Midbrain (tissue), 1 donor: ENCODE measurements at regions not wholly inside any gene's neighbourhood (a gene's known extent, or its start where the extent isn't known, plus 50 kb on each side); places are given as distances from the start of the nearest gene placed in this dataset.

ENCODE experiments used
- DNase-seq: peaks from one replicate; lab custom pipeline; 2025; lab: John Stamatoyannopoulos, UW

GRCh38 chr6:150712505-150713252, 113.0 kb downstream of the PLEKHG1 start:
- DNase-seq = peak; percentile 31

DNA sequence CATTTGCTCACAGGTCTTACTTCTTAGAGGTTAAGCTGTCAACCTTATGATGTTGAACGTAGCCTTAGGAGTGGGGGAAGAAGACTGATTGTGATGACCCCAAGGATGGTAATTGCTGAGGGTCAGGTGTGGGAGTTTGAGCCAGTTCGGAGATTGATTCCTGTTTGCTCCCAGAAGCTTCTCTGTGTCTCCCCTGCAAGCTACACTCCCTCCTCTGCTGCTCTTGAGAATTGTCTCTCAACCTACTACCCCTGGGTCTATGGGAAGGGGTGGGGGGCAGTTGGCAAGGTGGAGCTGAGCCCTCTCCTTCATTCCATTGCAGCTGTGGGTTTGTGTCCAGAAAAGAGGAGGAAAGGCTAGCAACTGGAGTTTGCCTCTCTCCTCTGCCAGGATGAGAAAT, 113.8 kb downstream of the PLEKHG1 start:
- DNase-seq = no peak

- DNase-seq = no peak
Measured at GRCh38 chr6:150713931-150714330, 114.2 kb downstream of the PLEKHG1 start.

- no peak for DNase-seq
Measured at GRCh38 chr6:150715133-150715532, 115.4 kb downstream of the PLEKHG1 start.

DNA sequence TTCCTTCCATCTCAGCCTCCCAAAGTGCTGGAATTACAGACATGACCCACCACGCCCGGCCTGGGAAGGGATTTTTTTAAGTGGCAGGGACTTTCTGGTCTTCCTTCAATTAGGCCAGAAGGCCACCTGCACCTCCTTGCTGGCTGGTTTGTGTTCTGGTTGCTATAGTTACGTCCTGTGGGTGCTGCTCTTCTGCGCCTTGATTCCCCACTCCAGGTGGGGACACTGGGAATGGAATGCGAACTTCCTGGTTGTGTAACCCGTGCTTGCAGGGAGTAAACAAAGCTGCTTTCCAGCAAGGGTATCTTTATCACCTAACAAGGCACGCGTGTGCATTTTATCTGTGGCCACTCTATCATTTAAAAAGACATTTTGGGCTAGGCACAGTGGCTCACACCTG, 117.7 kb downstream of the PLEKHG1 start:
- DNase-seq = no peak

GRCh38 chr6:150719099-150719766, 119.5 kb downstream of the PLEKHG1 start:
- DNase-seq = no peak

DNA sequence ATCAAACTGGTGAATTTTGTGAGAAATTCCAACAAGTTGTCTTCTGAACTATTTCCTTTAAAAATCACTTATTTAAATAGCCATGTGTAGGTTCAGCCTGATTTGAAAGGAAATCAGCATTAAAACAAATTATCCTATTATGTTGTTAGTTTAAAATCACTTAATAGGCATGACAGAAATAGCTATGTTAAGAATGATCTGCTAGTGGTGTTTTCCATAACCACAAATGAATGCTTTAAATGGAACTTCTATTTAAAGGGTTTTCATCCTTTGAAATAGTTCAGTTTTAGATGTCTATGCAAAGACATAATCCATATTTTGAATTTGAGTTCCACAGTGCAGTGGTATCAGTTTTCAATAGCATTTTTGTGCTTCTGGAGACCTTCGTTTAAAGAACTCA, 120.1 kb downstream of the PLEKHG1 start:
- DNase-seq = no peak

DNA sequence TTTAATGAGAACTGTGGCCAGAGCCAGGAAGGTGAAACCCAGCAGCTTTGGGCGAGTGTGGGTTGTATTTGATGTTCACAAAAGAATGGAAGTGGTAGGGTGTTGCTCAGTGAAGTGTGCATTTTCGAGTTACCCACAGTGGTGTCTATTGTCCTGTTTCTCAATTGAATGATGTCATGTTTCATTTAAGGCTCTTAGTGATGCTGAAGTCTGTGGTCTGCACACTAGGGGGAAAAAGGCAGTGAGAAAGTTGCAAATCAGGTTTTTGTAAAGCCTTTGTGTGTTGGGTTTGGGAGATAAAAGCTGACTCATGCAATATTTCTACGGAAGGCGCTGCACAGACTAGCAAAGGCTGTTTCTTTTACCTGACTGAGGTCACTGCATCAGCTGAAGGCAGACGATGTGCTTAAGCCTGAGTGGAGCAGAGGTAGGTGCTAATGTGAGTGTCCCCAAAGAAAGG, 121.1 kb downstream of the PLEKHG1 start:
- DNase-seq = peak; percentile 57

DNA sequence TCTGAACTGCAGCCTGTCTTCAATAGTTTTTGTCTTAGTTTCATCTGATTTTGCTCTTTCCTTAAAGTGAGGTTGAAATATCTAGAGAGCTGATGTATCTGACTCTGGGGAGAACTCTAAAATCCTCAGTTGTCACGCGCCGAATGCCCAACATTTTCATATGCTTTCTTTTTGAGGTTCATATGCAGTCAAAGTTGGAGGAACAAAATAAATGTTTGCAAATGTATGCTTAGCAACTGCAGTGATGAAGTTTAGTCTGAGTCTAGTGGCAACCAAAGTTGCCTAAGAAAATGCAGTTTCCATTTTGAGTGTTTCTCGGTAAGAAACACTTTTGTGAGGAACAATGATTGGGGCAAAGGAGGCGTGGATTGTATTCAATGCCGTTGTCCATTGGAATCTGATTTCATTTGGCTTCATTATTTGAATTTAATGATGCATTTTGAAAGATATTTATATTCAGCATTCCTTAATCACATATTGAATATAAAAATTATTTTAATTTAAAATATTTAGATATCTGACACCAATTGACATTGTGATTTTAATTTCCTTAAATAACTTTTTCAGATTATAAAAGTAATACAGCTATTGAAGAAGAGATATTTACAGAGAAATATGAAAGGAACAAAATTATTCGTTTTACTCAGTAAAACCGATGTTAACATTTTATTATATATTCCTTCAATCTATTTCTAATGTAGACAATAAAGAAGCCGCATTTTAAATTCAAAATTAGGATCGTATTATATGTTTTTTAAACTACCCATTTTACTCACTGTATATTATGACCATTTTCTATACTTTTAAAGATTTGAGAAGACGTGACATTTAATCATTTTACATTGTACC, 122.0 kb downstream of the PLEKHG1 start:
- peak; percentile 44 for DNase-seq

- no peak for DNase-seq
Measured at GRCh38 chr6:150722614-150723344, 123.1 kb downstream of the PLEKHG1 start.

GRCh38 chr6:150723345-150723658, 123.6 kb downstream of the PLEKHG1 start:
- no peak for DNase-seq

DNA sequence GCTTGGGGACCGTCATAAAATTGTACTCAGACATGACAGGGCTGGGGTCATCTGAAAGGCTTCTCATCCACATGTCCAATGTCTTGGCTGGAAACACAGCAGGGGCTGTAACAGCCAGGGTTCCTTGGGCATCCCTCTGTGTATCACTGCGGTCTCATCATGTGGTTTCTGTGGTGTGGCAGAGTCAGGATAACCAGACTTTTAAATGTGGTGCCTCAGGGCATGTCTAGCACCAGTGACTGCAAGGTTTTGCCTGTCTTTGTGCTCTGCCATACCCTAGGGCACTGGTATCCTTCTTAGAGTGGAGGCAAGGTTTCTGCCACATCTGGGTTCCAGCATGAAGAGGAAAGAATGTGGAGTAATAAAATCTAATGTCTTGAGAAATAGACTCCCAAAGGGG, 124.2 kb downstream of the PLEKHG1 start:
- no peak for DNase-seq

- no peak for DNase-seq
Measured at GRCh38 chr6:150725795-150726194, 126.1 kb downstream of the PLEKHG1 start.

GRCh38 chr6:150729188-150729748, 129.6 kb downstream of the PLEKHG1 start:
- no peak for DNase-seq

- DNase-seq = no peak
Measured at GRCh38 chr6:150730801-150731457, 131.2 kb downstream of the PLEKHG1 start.

GRCh38 chr6:150732765-150733539, 132.6 kb upstream of the MTHFD1L start:
- DNase-seq = no peak

- DNase-seq = no peak
Measured at GRCh38 chr6:150733726-150734125, 131.8 kb upstream of the MTHFD1L start.

DNA sequence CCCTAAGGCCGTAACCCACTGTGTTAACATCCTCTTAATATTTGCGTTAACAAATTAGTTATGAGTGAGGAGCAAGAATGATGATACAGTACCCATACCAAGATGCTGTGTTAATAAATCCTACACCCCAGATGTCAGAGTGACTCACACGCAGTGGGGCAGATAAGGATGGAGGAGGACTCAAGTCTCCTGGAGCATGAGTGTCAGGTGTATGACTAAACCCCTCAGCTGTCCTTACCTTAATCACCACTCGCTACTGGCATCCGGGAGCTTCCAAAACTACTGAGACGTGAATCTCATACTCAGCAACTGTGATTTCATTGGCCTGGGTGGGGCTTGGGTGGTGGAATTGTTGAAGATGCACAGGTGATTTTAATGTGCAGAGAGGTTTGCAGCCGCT, 131.3 kb upstream of the MTHFD1L start:
- no peak for DNase-seq

GRCh38 chr6:150735341-150735851, 130.1 kb upstream of the MTHFD1L start:
- no peak for DNase-seq

- no peak for DNase-seq
Measured at GRCh38 chr6:150738092-150738629, 127.3 kb upstream of the MTHFD1L start.
